ENCODE measurements at regions not wholly inside any gene's neighbourhood (a gene's known extent, or its start where the extent isn't known, plus 50 kb on each side); places are given as distances from the start of the nearest gene placed in this dataset.

GRCh38 chr12:124173692-124174091 lies 121.2 kb upstream of the RFLNA start:
- DNase-seq (ENCODE audit: low read depth, low spot score) (no peak), ATAC-seq (no peak)
- Histone ChIP-seq H3K79me2 (ENCODE audit: insufficient read depth, low read length) (no peaks in the 10 kb centered on the region), H3K4me1 (ENCODE audit: control insufficient read depth in 1 of 2, insufficient read depth in 2 of 2, low read length in 2 of 2) (no peaks in the 10 kb centered on the region; a peak in 1 of 4 replicates), H3K27ac (ENCODE audit: low read depth, low read length) (no peak overlapping the region), H3K4me2 (ENCODE audit: low read length) (no peak overlapping the region), H3K9ac (ENCODE audit: low read length) (no peak overlapping the region), H3K27me3 (ENCODE audit: insufficient read depth, low read length) (no peaks in the 10 kb centered on the region), H3K36me3 (ENCODE audit: control insufficient read depth in 1 of 2, insufficient read depth in 2 of 2, low read length in 2 of 2) (no peaks in the 10 kb centered on the region), H3K9me2 (ENCODE audit: insufficient read depth) (no peaks in the 10 kb centered on the region), H3K4me3 (replicated peaks in 1 of 2; ENCODE audit: low read depth in 1 of 2, low read length in 2 of 2) (no peak overlapping the region), H3K9me3 (ENCODE audit: control insufficient read depth in 1 of 2, insufficient read depth in 1 of 2, low read depth in 1 of 2, low read length in 2 of 2) (no peaks in the 10 kb centered on the region), H2AFZ (ENCODE audit: low read depth, low read length, poor library complexity, severe bottlenecking) (no peak overlapping the region), H4K20me1 (ENCODE audit: insufficient read depth) (no peaks in the 10 kb centered on the region)
- no TSS peak for BruUV-seq (replicated peaks)
- no peak for TF ChIP-seq ELF1 (IDR thresholded peaks at IDR 0.05; ENCODE audit: borderline replicate concordance, low read depth)
- TF ChIP-seq EZH2phosphoT487 (IDR thresholded peaks at IDR 0.05; ENCODE audit: borderline replicate concordance): no peak
- TF ChIP-seq REST (IDR thresholded peaks at IDR 0.05; ENCODE audit: low read depth): no peak
- TF ChIP-seq TCF7L2 (IDR thresholded peaks at IDR 0.05; ENCODE audit: borderline replicate concordance, extremely low read depth, insufficient read depth, insufficient read length): no peak
- TF ChIP-seq SIN3A (IDR thresholded peaks at IDR 0.05; ENCODE audit: low read depth): no peak
- no peak for TF ChIP-seq POLR2A (IDR thresholded peaks at IDR 0.05; ENCODE audit: borderline replicate concordance, extremely low read depth, insufficient read depth, insufficient read length)
- RAD21 ChIA-PET (ENCODE audit: low non-redundant PET in 1 of 2, low total read pairs in 2 of 2, uncharacterized antibody in 2 of 2, unreplicated experiment in 2 of 2): no interaction called here
- CTCF ChIA-PET: no interaction called here
- intact Hi-C loops (cut with micrococcal nuclease): no loop called here
- POLR2A ChIA-PET: no interaction called here
